Fibroblast of upper back skin (primary cell): ENCODE measurements at regions not wholly inside any gene's neighbourhood (a gene's known extent, or its start where the extent isn't known, plus 50 kb on each side); places are given as distances from the start of the nearest gene placed in this dataset.
"Not testable (repeated sequence)": the region's sequence is repeated elsewhere in the genome, so short reads cannot be mapped to it uniquely, and the experiment has no call there.

Source experiments
- DNase-seq: peaks from one replicate; pipeline ENCODE4 v3.0.0-alpha.2; 2013

DNA sequence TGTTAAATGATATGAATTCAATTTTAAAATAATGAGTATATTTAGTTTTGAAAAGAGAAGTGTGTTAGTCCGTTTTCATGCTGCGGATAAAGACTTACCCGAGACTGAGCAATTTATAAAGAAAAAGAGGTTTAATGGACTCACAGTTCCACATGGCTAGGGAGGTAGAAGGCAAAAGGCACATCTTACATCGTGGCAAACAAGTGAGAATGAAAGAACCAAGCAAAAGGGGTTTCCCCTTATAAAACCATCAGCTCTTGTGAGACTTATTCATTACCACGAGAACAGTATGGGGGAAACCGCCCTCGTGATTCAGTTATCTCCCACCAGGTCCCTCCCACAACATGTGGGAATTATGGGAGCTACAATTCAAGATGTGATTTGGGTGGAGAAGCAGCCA is 51.8 kb upstream of the OSMR start:
- not testable (repeated sequence) for DNase-seq

DNA sequence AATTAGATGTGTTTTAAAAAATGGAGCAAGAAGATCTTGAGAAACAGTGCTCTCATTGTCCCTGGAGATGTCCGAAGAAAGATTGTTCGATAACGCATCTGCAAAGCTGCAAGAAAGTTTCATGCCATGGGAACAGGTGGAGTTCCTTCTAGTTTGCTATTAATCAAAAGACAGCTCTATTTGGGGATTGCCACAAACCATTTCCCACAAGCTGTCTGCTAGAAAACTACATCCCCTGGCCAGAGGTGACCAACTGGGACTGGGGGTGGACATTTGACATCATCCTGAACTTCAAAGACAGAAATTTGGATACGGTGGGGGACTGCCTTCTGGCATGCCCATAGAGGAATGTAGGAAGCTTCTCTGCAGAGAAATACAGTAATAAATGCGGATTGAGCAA is 50.8 kb upstream of the OSMR start:
- DNase-seq: no peak

DNA sequence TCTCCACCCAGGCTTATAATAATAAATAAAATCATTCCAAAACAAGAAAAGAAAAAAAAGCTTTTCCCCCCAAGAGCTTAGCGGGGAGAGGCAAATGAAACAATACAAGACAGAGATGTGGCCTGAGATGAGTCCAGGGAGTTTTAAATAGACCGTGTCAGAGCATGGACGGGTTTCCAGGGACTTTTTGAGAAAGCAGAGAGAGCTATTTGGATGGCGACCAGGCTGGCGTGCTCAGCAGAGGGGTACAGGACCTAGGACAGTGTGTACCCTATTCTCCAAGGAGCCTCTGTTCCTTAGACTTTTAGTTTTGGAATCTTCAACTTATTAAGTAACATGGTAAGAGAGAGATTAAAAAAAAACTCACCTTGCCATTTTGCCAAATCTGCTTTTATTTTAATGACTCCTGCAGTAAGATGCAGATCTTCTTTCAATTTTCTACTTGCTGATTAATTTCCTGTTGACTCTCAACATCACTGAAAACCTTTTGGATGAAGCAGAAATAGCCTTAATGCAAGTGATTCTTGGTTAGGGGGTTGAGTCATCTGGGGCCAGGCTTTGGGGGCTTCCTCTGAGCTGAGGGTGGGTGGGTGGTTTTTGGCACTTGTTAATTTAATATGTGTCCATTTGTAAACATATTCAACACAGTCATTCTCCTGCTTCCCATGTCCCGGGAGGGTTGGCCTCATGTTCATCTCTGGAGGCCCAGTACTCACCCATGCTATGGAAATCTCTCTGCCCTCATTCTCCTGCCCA is 49.6 kb upstream of the OSMR start:
- peak; percentile 30 for DNase-seq
